GM06990 (cell line): ENCODE measurements at regions not wholly inside any gene's neighbourhood (a gene's known extent, or its start where the extent isn't known, plus 50 kb on each side); places are given as distances from the start of the nearest gene placed in this dataset.
"Not testable (repeated sequence)": the region's sequence is repeated elsewhere in the genome, so short reads cannot be mapped to it uniquely, and the experiment has no call there.

Experiments
- DNase-seq: peaks from one replicate; pipeline ENCODE4 v3.0.0-alpha.2; 2011; ENCODE audit not compliant: insufficient read length; ENCODE audit errors: extremely low read depth
- H3K27me3 ChIP-seq: replicated peaks from 2 replicates; pipeline ENCODE4 v1.6.0; 2011; ENCODE audit warnings: low read length; ENCODE audit not compliant: control insufficient read depth, insufficient read depth
- H3K36me3 ChIP-seq: 2 replicates; pipeline ENCODE4 v1.5.1; 2011; ENCODE audit warnings: low read length; ENCODE audit not compliant: control insufficient read depth, insufficient read depth
- H3K4me3 ChIP-seq: replicated peaks from 2 replicates; pipeline ENCODE4 v1.5.1; 2011; ENCODE audit warnings: low read depth, mild to moderate bottlenecking, control low read depth, low read length
- CTCF ChIP-seq: IDR thresholded peaks from 2 replicates; pipeline ENCODE4 v1.5.1; 2011; ENCODE audit warnings: low read length, control low read depth, mild to moderate bottlenecking, inconsistent platforms; ENCODE audit not compliant: insufficient read depth, poor library complexity, severe bottlenecking

GRCh38 chr2:2586931-2587330 is 255.9 kb upstream of the MYT1L start:
- H3K4me3 ChIP-seq: no peak overlapping the region
- TF ChIP-seq CTCF: no peak
- H3K27me3 ChIP-seq: no peaks in the 10 kb centered on the region
- H3K36me3 ChIP-seq: no peaks in the 10 kb centered on the region
- no peak for DNase-seq

- Histone ChIP-seq H3K27me3 (no peaks in the 10 kb centered on the region), H3K36me3 (no peaks in the 10 kb centered on the region), H3K4me3 (no peak overlapping the region)
- DNase-seq: no peak
- no peak for TF ChIP-seq CTCF
Observed at GRCh38 chr2:2586068-2586776, 255.1 kb upstream of the MYT1L start.

GRCh38 chr2:2582998-2583545 is 252.0 kb upstream of the MYT1L start:
- no peak for DNase-seq
- H3K27me3 ChIP-seq: no peaks in the 10 kb centered on the region
- H3K4me3 ChIP-seq: no peak overlapping the region
- H3K36me3 ChIP-seq: no peaks in the 10 kb centered on the region
- TF ChIP-seq CTCF: no peak

GRCh38 chr2:2581331-2582159 is 250.5 kb upstream of the MYT1L start:
- Histone ChIP-seq H3K4me3 (no peak overlapping the region), H3K27me3 (no peaks in the 10 kb centered on the region), H3K36me3 (no peaks in the 10 kb centered on the region)
- no peak for TF ChIP-seq CTCF
- DNase-seq: no peak

GRCh38 chr2:2580841-2581240 is 249.8 kb upstream of the MYT1L start:
- H3K36me3 ChIP-seq, H3K27me3 ChIP-seq, H3K4me3 ChIP-seq, DNase-seq: not testable (repeated sequence)

GRCh38 chr2:2580341-2580740 is 249.3 kb upstream of the MYT1L start:
- H3K4me3 ChIP-seq: no peak overlapping the region
- no peak for TF ChIP-seq CTCF

More at GRCh38 chr2:2580341-2580740, 249.3 kb upstream of the MYT1L start:
- no peak for DNase-seq
- H3K36me3 ChIP-seq: no peaks in the 10 kb centered on the region
- H3K27me3 ChIP-seq: no peaks in the 10 kb centered on the region
